AG09309 (cell line): ENCODE measurements at regions not wholly inside any gene's neighbourhood (a gene's known extent, or its start where the extent isn't known, plus 50 kb on each side); places are given as distances from the start of the nearest gene placed in this dataset.
A peak's percentile ranks its signal among the peaks of the same experiment; 100 is the strongest.

Source experiments
- DNase-seq: peaks from one replicate; pipeline ENCODE4 v3.0.0-alpha.2; 2010; ENCODE audit warnings: low read depth
- H3K4me3 ChIP-seq: 2 replicates; pipeline ENCODE4 v1.5.1; 2011; ENCODE audit warnings: mild to moderate bottlenecking, low read depth, low read length, moderate library complexity; ENCODE audit not compliant: control insufficient read depth
- TF ChIP-seq, protein P1 (sequence below): IDR thresholded peaks from 2 replicates; pipeline ENCODE4 v1.5.1; 2011; ENCODE audit warnings: mild to moderate bottlenecking, low read depth, low read length, inconsistent platforms; ENCODE audit not compliant: insufficient read depth, control insufficient read depth; ENCODE audit errors: missing control alignments

DNA sequence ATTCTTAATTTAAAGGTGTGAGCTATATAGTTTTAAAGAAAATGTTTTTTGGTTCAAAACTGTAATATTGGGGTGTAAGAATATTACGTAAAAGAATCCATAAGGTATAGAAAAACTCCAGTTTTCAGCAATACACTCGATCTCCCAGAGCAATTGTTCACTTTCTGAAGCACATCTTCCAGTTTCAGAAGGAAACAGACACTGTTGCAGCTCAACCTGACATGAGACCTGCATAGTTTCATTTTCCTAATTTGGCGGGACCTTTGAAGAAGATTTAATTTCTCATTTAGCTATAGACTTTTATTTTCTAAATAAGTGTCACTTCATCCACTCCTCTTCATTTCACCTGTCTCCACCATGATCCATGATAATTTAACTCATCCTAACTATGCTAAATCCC, 281.5 kb downstream of the HTR1B start:
- no peak for DNase-seq
- H3K4me3 ChIP-seq = no peak overlapping the region
- TF ChIP-seq, protein P1, sequence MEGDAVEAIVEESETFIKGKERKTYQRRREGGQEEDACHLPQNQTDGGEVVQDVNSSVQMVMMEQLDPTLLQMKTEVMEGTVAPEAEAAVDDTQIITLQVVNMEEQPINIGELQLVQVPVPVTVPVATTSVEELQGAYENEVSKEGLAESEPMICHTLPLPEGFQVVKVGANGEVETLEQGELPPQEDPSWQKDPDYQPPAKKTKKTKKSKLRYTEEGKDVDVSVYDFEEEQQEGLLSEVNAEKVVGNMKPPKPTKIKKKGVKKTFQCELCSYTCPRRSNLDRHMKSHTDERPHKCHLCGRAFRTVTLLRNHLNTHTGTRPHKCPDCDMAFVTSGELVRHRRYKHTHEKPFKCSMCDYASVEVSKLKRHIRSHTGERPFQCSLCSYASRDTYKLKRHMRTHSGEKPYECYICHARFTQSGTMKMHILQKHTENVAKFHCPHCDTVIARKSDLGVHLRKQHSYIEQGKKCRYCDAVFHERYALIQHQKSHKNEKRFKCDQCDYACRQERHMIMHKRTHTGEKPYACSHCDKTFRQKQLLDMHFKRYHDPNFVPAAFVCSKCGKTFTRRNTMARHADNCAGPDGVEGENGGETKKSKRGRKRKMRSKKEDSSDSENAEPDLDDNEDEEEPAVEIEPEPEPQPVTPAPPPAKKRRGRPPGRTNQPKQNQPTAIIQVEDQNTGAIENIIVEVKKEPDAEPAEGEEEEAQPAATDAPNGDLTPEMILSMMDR = no peak

GRCh38 chr6:77180326-77180725, 283.0 kb downstream of the HTR1B start:
- H3K4me3 ChIP-seq = no peak overlapping the region
- TF ChIP-seq, protein P1 = no peak
- DNase-seq = no peak

- H3K4me3 ChIP-seq = no peak overlapping the region
- DNase-seq = peak; percentile 1
- TF ChIP-seq, protein P1 = no peak
These were observed 284.5 kb downstream of the HTR1B start for GRCh38 chr6:77178821-77179220.

GRCh38 chr6:77177470-77177869, 285.8 kb downstream of the HTR1B start:
- H3K4me3 ChIP-seq = no peak overlapping the region
- TF ChIP-seq, protein P1 = no peak
- DNase-seq = no peak

- DNase-seq = no peak
- TF ChIP-seq, protein P1 = peak; percentile 29
- no peak overlapping the region for H3K4me3 ChIP-seq
These were observed 289.7 kb downstream of the HTR1B start for GRCh38 chr6:77173472-77174074.

- H3K4me3 ChIP-seq = no peak overlapping the region
- TF ChIP-seq, protein P1 = no peak
- DNase-seq = no peak
These were observed 290.7 kb downstream of the HTR1B start for GRCh38 chr6:77172578-77172977.
